Heart left ventricle (tissue), 13 donors: ENCODE measurements at regions not wholly inside any gene's neighbourhood (a gene's known extent, or its start where the extent isn't known, plus 50 kb on each side); places are given as distances from the start of the nearest gene placed in this dataset.

Experiments used
- CTCF ChIP-seq, 12 donors: fragments of 200-600 bp; sonication (generic) in 4 of 12; IDR thresholded peaks; one replicate each; pipeline versions ENCODE4 v1.5.0 to v1.8.0; 2018 to 2022; ENCODE audit warnings: antibody characterized with exemption in 12 of 12, mild to moderate bottlenecking in 5 of 12
- POLR2A ChIP-seq, 2 donors: fragments of 450-650 bp; IDR thresholded peaks; one replicate each; pipeline ENCODE4 v1.6.1; 2017; ENCODE audit warnings: antibody characterized with exemption in 2 of 2, mild to moderate bottlenecking in 2 of 2, moderate library complexity in 2 of 2
- donor health status: ischemic (EF 13 %, LVEDD 7.1; RV severe dilation, severe dysfunction).
- donor health status: DM: no; HTN: yes; CAD: no.
- donor health status: DM: no; HTN: no; CAD: no.
- donor health status: ischemic (EF 25% LVEDD 6.9; RV normal size, moderate dysfunction).
- donor health status: ischemic (EF 25% LVEDD 5.7; RV mildly dilated, moderate dysfunction).
- donor health status: ischemic (EF 35%, LVEDD 5.7; RV mildly dilated, moderate dysfunction).
- donor health status: nonischemic (EF 11% LVEDD 7.7; RV severe dilation, severe dysfunction).
- donor health status: DM: yes; HTN: yes; CAD: no.
- donor health status: PGD.
- donor health status: ischemic (EF 29% LVEDD 5.4; RV normal size, mild dysfunction).
- donor health status: nonischemic (EF 23%, LVEDD 6.1; RV moderate dilation, normal function).

- TF ChIP-seq CTCF (IDR thresholded peaks at IDR 0.05) (no peak), POLR2A (IDR thresholded peaks at IDR 0.05) (no peak)
These were observed 140.6 kb downstream of the ZIC5 start for GRCh38 chr13:99830931-99831330.
